ENCODE measurements at regions not wholly inside any gene's neighbourhood (a gene's known extent, or its start where the extent isn't known, plus 50 kb on each side); places are given as distances from the start of the nearest gene placed in this dataset.

- no peaks in the 10 kb centered on the region for H3K4me1 ChIP-seq (ENCODE audit: low read depth)
- intact Hi-C loops (cut with DNase I, micrococcal nuclease): no loop called here
- no peak for ATAC-seq
- no peak overlapping the region for H3K4me3 ChIP-seq
- TF ChIP-seq CTCF (IDR thresholded peaks at IDR 0.05): no peak
- H3K36me3 ChIP-seq (ENCODE audit: low read depth): no peaks in the 10 kb centered on the region
- H3K9me3 ChIP-seq: no peaks in the 10 kb centered on the region
- no peak for DNase-seq
Measured at GRCh38 chr12:89832336-89832735, 123.7 kb upstream of the ATP2B1 start.

- no peaks in the 10 kb centered on the region for H3K36me3 ChIP-seq (ENCODE audit: low read depth)
- H3K4me1 ChIP-seq (ENCODE audit: low read depth): no peaks in the 10 kb centered on the region
- DNase-seq (no peak), ATAC-seq (no peak)
- no peak for TF ChIP-seq CTCF (IDR thresholded peaks at IDR 0.05)
- intact Hi-C loops (cut with DNase I, micrococcal nuclease): no loop called here
- no peaks in the 10 kb centered on the region for H3K9me3 ChIP-seq
- H3K4me3 ChIP-seq: no peak overlapping the region
Measured at GRCh38 chr12:89831310-89832095, 122.9 kb upstream of the ATP2B1 start.

- H3K4me1 ChIP-seq (ENCODE audit: low read depth): no peaks in the 10 kb centered on the region
- H3K4me3 ChIP-seq: no peak overlapping the region
- no peak for DNase-seq
- ATAC-seq: no peak
- intact Hi-C loops (cut with DNase I, micrococcal nuclease): no loop called here
- no peak for TF ChIP-seq CTCF (IDR thresholded peaks at IDR 0.05)
- H3K9me3 ChIP-seq: no peaks in the 10 kb centered on the region
- no peaks in the 10 kb centered on the region for H3K36me3 ChIP-seq (ENCODE audit: low read depth)
Measured at GRCh38 chr12:89829434-89829975, 120.9 kb upstream of the ATP2B1 start.

GRCh38 chr12:89828575-89828974, 119.9 kb upstream of the ATP2B1 start:
- TF ChIP-seq CTCF (IDR thresholded peaks at IDR 0.05): no peak
- Histone ChIP-seq H3K9me3 (no peaks in the 10 kb centered on the region), H3K4me3 (no peak overlapping the region), H3K4me1 (ENCODE audit: low read depth) (no peaks in the 10 kb centered on the region), H3K36me3 (ENCODE audit: low read depth) (no peaks in the 10 kb centered on the region)
- intact Hi-C loops (cut with DNase I, micrococcal nuclease): no loop called here
- DNase-seq: no peak
- ATAC-seq: no peak

GRCh38 chr12:89827592-89827991, 119.0 kb upstream of the ATP2B1 start:
- no peaks in the 10 kb centered on the region for H3K4me1 ChIP-seq (ENCODE audit: low read depth)
- TF ChIP-seq CTCF (IDR thresholded peaks at IDR 0.05): no peak
- ATAC-seq (no peak), DNase-seq (no peak)
- intact Hi-C loops (cut with DNase I, micrococcal nuclease): no loop called here
- no peaks in the 10 kb centered on the region for H3K36me3 ChIP-seq (ENCODE audit: low read depth)
- H3K4me3 ChIP-seq: no peak overlapping the region
- no peaks in the 10 kb centered on the region for H3K9me3 ChIP-seq

Data from mucosa of descending colon (tissue), 3 donors.